Activated CD8-positive, alpha-beta memory T cell treated with anti-CD3 and anti-CD28 coated beads, Interleukin-2, amount 10 ng/mL, durations not matched to agents 7 days and 5 days (primary cell): ENCODE measurements at regions not wholly inside any gene's neighbourhood (a gene's known extent, or its start where the extent isn't known, plus 50 kb on each side); places are given as distances from the start of the nearest gene placed in this dataset.

ENCODE experiments used
- ATAC-seq: fragments of 150-1000 bp; cut with Tn5 transposase; one replicate; pipeline ENCODE4 v1.10.0; 2021; ENCODE audit warnings: moderate library complexity
- CTCF ChIA-PET: fragments of 350-600 bp; sonication (Branson Sonifier 250); formaldehyde crosslinking; loops from one replicate; lab custom pipeline; 2021; ENCODE audit warnings: antibody characterized with exemption; lab: Charles Lee
- DNase-seq: peaks from one replicate; pipeline ENCODE4 v3.0.0-alpha.2; 2020
- H3K27ac Mint-ChIP-seq: one replicate; pipeline ENCODE4 v1.8.0; 2021; ENCODE audit warnings: mild to moderate bottlenecking, mixed read lengths
- H3K27me3 Mint-ChIP-seq: one replicate; pipeline ENCODE4 v1.8.0; 2021; ENCODE audit warnings: mixed read lengths
- H3K36me3 Mint-ChIP-seq: one replicate; pipeline ENCODE4 v1.8.0; 2021; ENCODE audit warnings: mild to moderate bottlenecking, mixed read lengths
- H3K4me1 Mint-ChIP-seq: one replicate; pipeline ENCODE4 v1.8.0; 2021; ENCODE audit warnings: mixed read lengths
- H3K4me3 Mint-ChIP-seq: one replicate; pipeline ENCODE4 v1.8.0; 2021; ENCODE audit warnings: mild to moderate bottlenecking, moderate library complexity, mixed read lengths
- H3K9me3 Mint-ChIP-seq: one replicate; pipeline ENCODE4 v1.8.0; 2022; ENCODE audit warnings: low read depth, mixed read lengths

DNA sequence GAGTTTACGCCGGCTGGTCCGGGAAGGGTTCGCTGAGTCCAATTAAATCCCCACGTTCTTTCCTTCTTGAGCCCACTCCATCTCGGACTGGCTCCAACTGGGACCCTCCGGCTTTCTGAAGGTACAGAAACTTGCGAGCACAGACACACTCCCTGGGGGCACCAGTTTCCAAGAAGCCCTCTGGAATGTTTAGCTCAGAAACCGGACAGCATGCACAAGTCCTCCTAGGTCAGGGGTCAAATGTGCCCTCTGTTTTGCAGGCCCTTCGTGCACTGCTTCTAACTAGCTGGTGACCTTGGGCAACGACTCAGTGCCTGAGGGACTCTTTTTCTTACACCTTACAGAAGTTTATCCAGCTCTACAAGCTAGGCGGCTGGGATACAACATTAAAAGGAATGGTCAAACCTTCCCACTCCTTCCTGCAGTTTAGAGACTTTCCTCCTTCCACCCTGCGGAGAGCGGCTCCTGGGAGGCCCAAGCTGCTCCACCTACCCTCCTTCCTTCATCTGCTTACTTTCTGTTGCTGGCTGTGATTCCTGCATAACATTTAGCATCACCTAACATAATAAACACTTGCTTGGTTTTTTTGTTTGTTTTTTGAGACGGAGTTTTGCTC, 275.5 kb downstream of the BCOR start:
- H3K27ac Mint-ChIP-seq = no peak overlapping the region
- ATAC-seq = no peak
- no peaks in the 10 kb centered on the region for H3K9me3 Mint-ChIP-seq
- CTCF ChIA-PET = no interaction called here
- H3K27me3 Mint-ChIP-seq = peaks cover 5% of the 10 kb centered on the region
- DNase-seq = no peak
- H3K36me3 Mint-ChIP-seq = peaks cover 2% of the 10 kb centered on the region
- no peak overlapping the region for H3K4me3 Mint-ChIP-seq
- H3K4me1 Mint-ChIP-seq = peaks cover 12% of the 10 kb centered on the region

DNA sequence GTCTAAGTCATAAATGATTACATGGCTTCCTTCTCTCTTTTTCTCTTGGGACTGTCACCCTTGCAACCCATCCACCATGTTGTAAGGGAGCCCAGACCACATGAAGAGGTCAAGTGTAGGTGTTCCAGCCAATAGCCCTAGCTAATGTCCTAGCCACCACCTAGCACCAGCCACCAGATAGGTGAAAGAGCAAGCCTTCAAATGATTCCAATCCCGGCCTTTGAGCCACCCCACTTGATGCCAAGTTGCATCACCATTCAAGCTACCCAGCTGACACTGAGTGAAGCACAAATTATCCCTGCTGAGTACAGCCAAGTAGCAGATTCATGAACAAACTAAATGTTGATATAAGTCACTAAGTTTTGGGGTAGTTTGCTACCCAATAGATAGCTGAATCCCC, 274.3 kb downstream of the BCOR start:
- CTCF ChIA-PET = no interaction called here

DNA sequence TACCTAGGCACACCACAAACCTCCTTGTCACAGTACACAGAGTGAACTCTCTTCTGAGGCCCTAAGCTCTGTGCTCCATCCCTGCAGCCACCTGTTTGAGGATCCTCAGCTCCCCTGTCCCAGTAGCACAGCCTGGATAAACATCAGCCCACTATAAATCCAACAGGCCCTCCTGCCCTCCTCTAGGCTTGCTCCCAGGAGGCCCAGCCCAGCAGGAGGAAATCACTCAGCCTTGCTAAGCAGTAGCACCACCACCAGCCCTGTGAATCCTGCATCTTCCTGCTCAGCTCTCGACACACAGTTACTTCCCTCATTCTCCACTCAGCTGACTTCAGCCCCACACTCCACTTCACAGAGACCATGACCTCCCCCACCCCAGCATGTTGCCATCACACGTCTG, 273.9 kb downstream of the BCOR start:
- H3K27me3 Mint-ChIP-seq = peaks cover 5% of the 10 kb centered on the region
- ATAC-seq (no peak), DNase-seq (no peak)
- CTCF ChIA-PET = no interaction called here
- no peak overlapping the region for H3K4me3 Mint-ChIP-seq
- no peak overlapping the region for H3K27ac Mint-ChIP-seq
- H3K9me3 Mint-ChIP-seq = no peaks in the 10 kb centered on the region
- H3K4me1 Mint-ChIP-seq = peaks cover 5% of the 10 kb centered on the region
- H3K36me3 Mint-ChIP-seq = peaks cover 2% of the 10 kb centered on the region

More for the DNA sequence above, 274.3 kb downstream of the BCOR start:
- ATAC-seq (no peak), DNase-seq (no peak)
- H3K27me3 Mint-ChIP-seq = peaks cover 5% of the 10 kb centered on the region
- peaks cover 5% of the 10 kb centered on the region for H3K4me1 Mint-ChIP-seq
- no peak overlapping the region for H3K27ac Mint-ChIP-seq
- no peaks in the 10 kb centered on the region for H3K9me3 Mint-ChIP-seq
- H3K4me3 Mint-ChIP-seq = no peak overlapping the region
- H3K36me3 Mint-ChIP-seq = peaks cover 2% of the 10 kb centered on the region

DNA sequence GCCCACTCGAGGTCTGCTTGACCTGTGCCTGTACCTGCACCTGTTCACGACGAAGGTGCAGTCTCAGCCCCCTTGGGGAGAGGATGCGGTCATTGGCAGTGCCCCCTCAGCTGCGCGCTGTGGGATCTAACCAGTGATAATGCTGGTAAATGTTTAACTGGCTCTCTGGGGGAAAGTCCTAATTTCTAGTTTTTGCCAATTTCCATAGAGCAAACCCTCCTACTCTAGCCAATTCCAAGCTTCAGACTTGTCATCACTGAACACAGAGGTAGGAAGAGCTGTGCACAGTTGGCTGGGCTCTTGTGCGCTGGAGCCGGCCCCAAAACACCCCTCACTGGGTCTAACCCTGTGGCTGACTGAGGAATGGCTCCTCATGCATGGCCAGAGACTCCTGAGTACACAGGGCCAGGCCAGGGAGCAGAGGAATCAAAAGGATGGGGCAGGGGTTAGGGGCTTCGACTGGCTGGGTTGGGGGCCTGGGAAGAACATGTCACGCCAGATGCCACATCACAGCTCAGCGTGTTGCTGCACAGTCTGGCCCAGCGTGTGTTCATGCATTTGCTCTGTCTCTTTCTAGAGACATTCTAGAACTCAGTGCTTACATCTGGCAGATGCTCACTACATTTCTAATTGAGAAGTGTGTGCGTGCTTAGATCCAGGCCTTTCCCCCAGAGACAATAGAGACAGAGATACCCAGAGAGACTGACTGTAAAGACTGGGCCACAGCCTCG, 270.8 kb downstream of the BCOR start:
- H3K27me3 Mint-ChIP-seq = no peaks in the 10 kb centered on the region
- H3K9me3 Mint-ChIP-seq = no peaks in the 10 kb centered on the region
- peaks cover 2% of the 10 kb centered on the region for H3K36me3 Mint-ChIP-seq
- CTCF ChIA-PET = no interaction called here
- no peak overlapping the region for H3K4me3 Mint-ChIP-seq
- DNase-seq = no peak
- no peak overlapping the region for H3K27ac Mint-ChIP-seq
- no peak for ATAC-seq
- H3K4me1 Mint-ChIP-seq = peaks cover 5% of the 10 kb centered on the region

DNA sequence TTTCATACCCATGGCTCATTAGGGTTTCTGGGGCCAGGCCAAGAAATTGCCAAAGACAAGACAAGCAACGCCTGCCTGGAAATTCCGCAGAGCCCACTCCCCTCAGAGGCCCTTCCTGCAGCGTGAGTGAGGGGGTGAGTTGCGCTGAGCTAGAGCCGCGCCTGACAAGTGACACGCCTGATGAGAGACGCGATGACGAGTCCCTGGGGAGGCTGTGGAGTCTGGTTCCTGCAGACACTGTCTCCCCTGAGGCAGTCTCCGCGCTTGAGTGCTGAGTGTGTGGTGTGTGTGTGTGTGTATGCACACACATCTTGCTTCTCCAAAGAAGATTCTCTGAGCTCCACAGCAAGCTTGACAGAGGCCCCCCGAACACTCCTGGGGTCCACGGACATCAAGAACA, 269.8 kb downstream of the BCOR start:
- H3K4me3 Mint-ChIP-seq = no peak overlapping the region
- peaks cover 5% of the 10 kb centered on the region for H3K4me1 Mint-ChIP-seq
- H3K27ac Mint-ChIP-seq = no peak overlapping the region
- H3K9me3 Mint-ChIP-seq = no peaks in the 10 kb centered on the region
- no peak for DNase-seq
- peaks cover 2% of the 10 kb centered on the region for H3K36me3 Mint-ChIP-seq
- CTCF ChIA-PET = no interaction called here
- ATAC-seq = no peak
- no peaks in the 10 kb centered on the region for H3K27me3 Mint-ChIP-seq

DNA sequence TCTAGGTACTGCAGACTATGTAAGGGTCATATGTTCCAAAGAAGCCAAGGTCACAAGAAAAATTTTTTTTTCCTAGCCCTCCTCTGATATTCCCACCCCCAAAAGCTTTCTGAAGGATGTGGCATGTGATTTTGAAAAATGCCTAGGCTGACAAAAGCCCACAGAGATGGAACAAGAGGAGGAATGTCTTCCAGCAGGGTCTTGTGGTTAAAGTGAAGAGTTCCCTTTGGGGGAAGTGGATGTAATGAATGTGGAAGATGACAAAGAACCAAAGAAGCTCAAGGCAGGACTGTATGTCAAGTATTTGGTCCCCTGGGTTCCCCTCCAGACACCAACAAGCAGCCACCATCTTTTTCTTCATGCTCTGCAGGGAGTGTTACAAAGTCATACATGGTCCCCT, 268.8 kb downstream of the BCOR start:
- CTCF ChIA-PET = no interaction called here
- Mint-ChIP-seq H3K4me1 (peaks cover 3% of the 10 kb centered on the region), H3K27ac (no peak overlapping the region), H3K9me3 (no peaks in the 10 kb centered on the region), H3K27me3 (no peaks in the 10 kb centered on the region), H3K4me3 (no peak overlapping the region), H3K36me3 (peaks cover 2% of the 10 kb centered on the region)
- ATAC-seq = no peak
- no peak for DNase-seq

DNA sequence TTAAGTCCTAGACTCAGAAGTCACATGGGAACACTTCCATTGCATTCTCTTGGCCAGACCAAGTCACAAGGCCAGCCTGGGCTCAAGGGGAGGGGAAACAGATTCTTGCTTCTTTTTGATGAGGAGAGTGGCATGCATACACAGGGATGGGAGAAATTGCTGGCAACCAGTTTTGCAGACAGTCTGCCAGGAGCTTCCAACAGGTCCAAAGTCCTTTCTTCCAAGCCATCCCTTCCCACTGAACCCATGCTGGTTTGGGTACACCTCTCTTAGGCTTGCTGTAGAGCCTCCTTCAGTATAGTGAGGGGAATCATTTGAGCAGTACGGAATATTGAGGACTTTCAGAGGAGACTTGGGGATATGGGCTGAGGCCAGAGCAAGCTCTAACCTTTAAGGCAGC, 267.8 kb downstream of the BCOR start:
- no peaks in the 10 kb centered on the region for H3K36me3 Mint-ChIP-seq
- no peak for ATAC-seq
- H3K4me1 Mint-ChIP-seq = peaks cover 8% of the 10 kb centered on the region
- no peak for DNase-seq
- no peak overlapping the region for H3K4me3 Mint-ChIP-seq
- H3K27ac Mint-ChIP-seq = no peak overlapping the region
- H3K27me3 Mint-ChIP-seq = no peaks in the 10 kb centered on the region
- no peaks in the 10 kb centered on the region for H3K9me3 Mint-ChIP-seq
- CTCF ChIA-PET = no interaction called here

DNA sequence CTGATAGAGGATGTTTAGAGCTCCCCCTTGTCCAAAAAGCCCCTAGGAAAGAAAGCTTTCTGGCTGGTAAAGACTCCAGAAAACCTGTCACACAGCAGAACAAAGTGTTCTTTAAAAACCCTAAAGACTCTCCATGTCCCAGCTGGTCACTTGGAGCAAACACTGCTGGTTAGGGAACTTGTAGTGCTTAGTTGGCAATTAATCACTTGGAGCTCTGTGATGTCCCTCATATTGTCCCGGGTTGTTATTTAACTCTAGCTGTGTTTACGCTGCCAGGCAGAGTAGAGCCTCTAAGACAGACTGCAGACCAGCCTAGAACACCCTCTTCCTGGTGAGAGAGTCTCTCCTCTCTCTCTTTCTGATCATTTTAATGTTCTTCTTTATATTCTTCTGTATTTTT, 267.3 kb downstream of the BCOR start:
- DNase-seq = no peak
- Mint-ChIP-seq H3K4me3 (no peak overlapping the region), H3K36me3 (no peaks in the 10 kb centered on the region), H3K27me3 (no peaks in the 10 kb centered on the region), H3K9me3 (no peaks in the 10 kb centered on the region), H3K27ac (no peak overlapping the region), H3K4me1 (peaks cover 11% of the 10 kb centered on the region)
- no peak for ATAC-seq
- CTCF ChIA-PET = no interaction called here

DNA sequence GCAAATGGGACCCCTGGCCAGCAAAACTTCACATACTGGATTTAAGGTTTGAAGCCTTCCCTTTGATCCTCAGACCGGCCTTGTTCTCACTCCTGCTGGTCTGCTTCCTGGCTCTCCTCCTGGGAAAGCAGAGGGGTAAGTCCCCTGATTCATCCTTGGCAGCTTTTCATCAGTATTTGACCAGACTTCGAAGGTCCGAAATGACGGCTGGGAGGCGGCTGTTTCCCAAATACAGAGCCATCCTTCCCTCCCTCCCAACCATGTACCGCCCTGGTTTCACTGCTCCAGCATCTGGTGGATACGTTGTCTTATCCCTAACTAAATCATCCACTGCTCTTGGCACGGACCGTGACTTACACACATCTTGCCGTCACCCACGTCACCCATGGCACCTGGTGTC, 265.5 kb downstream of the BCOR start:
- DNase-seq = no peak
- H3K4me3 Mint-ChIP-seq = no peak overlapping the region
- CTCF ChIA-PET = no interaction called here

DNA sequence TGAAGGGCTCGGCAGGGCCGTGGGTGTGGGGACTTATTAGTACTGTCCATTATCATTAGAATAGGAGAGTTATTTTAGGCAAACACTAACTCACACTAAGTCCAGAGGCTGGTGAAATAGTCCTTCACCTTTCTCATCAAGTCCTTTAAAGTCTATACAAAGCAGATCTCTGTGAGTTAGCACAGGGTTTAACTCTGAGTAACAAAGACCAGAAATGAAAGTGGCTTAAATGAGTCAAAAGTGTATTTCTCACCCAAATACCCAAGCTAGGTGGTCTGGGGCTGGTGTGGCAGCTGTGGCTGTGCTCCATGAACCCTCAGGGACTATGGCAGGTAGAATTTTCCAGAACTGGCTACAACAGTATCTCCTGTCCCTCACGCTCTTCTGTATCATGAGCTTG, 263.2 kb downstream of the BCOR start:
- ATAC-seq = peak; percentile 20
- DNase-seq = no peak
- CTCF ChIA-PET = no interaction called here
- H3K4me3 Mint-ChIP-seq = no peak overlapping the region
- H3K4me1 Mint-ChIP-seq = peaks cover 11% of the 10 kb centered on the region
- H3K27me3 Mint-ChIP-seq = no peaks in the 10 kb centered on the region
- no peak overlapping the region for H3K27ac Mint-ChIP-seq
- no peaks in the 10 kb centered on the region for H3K36me3 Mint-ChIP-seq
- H3K9me3 Mint-ChIP-seq = no peaks in the 10 kb centered on the region

More for the DNA sequence above, 265.5 kb downstream of the BCOR start:
- no peaks in the 10 kb centered on the region for H3K27me3 Mint-ChIP-seq
- H3K36me3 Mint-ChIP-seq = no peaks in the 10 kb centered on the region
- H3K27ac Mint-ChIP-seq = no peak overlapping the region
- ATAC-seq = no peak
- H3K4me1 Mint-ChIP-seq = peaks cover 11% of the 10 kb centered on the region
- no peaks in the 10 kb centered on the region for H3K9me3 Mint-ChIP-seq

DNA sequence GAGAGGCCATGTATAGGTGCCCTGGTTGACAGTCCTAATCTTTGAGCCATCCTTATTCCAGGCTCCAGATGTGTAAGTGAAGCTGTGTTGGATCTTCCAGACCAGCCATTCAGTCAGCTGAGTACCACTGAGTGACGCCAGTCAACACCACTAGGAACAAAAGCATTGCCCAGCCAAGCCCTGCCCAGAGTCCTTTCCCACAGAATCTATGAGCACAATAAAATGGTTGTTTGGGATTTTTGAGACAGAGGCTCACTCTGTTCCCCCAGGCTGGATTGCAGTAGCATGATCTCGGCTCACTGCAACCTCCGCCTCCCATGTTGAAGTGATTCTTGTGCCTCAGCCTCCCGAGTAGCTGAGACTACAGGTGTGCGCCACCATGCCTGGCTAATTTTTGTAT, 262.5 kb downstream of the BCOR start:
- H3K36me3 Mint-ChIP-seq = no peaks in the 10 kb centered on the region
- no peak overlapping the region for H3K27ac Mint-ChIP-seq
- ATAC-seq = no peak
- H3K4me3 Mint-ChIP-seq = no peak overlapping the region
- H3K9me3 Mint-ChIP-seq = no peaks in the 10 kb centered on the region
- no peak for DNase-seq
- H3K4me1 Mint-ChIP-seq = peaks cover 11% of the 10 kb centered on the region
- H3K27me3 Mint-ChIP-seq = no peaks in the 10 kb centered on the region
- CTCF ChIA-PET = interaction anchor here (1.7 kb wide), 1 partner anchor 15 kb away, joined by 3 read pairs; no protein-coding TSS in a partner anchor

DNA sequence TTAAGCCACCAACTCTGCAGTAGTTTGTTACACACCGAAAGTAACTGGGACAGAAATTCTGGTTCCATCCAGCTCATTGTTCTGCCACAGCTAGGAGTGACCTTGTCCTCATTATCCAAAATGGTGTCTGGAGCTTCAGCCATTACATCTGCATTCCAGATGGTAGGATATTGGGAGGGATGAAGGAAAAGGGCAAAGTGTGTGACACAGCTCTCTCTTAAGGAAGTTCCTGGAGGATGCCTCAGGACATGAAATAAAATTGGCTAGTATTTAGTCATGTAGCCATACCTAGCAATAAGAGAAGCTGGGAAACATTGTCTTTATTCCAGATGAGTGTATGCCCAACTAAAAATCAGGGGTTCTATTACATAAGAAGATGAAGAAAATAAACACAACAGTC, 262.0 kb downstream of the BCOR start:
- CTCF ChIA-PET = interaction anchor here (1.7 kb wide), 1 partner anchor 15 kb away, joined by 3 read pairs; no protein-coding TSS in a partner anchor
- Mint-ChIP-seq H3K27me3 (no peaks in the 10 kb centered on the region), H3K9me3 (no peaks in the 10 kb centered on the region), H3K27ac (no peak overlapping the region), H3K36me3 (no peaks in the 10 kb centered on the region), H3K4me1 (peaks cover 11% of the 10 kb centered on the region), H3K4me3 (no peak overlapping the region)
- DNase-seq (no peak), ATAC-seq (no peak)

DNA sequence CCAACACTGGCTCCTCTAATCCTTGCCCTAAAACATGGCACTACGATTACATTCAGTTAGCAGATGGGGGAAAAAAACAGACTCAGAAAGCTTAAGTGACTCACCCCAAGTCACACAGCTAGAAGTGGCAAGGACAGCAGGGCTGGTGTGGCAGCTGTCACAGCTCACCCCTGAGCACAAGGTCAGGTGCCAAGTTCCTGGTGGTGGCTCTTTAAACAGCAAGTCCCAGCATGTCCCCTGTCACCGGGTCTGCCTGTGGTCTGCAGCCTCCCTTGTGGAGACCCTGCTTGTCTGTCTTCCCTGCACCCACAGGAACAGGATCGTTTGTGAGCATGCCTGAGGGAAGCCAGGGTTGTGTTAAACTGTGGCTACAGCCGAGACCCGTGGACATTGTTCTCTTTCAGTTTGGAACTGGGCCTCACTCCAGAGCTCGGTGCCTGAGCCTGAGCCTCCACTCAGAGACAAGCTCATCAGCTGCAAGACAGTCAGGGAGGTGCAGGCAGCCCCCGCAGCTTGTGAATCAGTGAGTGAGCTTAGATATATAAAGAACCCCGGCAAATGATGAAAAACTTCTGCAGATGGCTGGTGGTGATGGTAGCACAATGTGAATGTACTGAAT, 260.8 kb downstream of the BCOR start:
- Mint-ChIP-seq H3K4me3 (no peak overlapping the region), H3K9me3 (no peaks in the 10 kb centered on the region), H3K36me3 (no peaks in the 10 kb centered on the region), H3K27ac (no peak overlapping the region), H3K27me3 (no peaks in the 10 kb centered on the region), H3K4me1 (peaks cover 11% of the 10 kb centered on the region)
- CTCF ChIA-PET = interaction anchor here (1.7 kb wide), 1 partner anchor 14 kb away, joined by 3 read pairs; no protein-coding TSS in a partner anchor
- no peak for ATAC-seq
- no peak for DNase-seq

DNA sequence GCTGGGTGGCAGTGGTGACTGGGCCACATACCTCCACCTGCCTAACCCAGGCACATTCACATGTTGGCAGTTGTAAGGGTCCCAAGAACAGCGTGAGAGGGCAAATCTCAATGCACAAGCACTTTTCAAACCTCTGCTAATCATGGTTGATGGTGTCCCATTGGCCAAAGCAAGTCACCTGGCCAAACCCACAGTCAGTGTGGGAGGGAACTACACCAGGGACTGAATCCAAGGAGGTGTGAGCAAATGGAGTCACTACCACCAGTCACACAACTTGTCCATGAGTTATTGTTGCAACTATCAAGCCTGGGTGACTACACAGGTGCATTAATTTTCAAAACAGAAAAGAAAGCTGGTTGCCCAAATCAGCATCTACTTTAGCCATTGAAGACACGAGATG, 260.1 kb downstream of the BCOR start:
- Mint-ChIP-seq H3K27me3 (no peaks in the 10 kb centered on the region), H3K27ac (no peak overlapping the region), H3K36me3 (no peaks in the 10 kb centered on the region), H3K4me3 (no peak overlapping the region), H3K4me1 (peaks cover 11% of the 10 kb centered on the region), H3K9me3 (no peaks in the 10 kb centered on the region)
- no peak for DNase-seq
- no peak for ATAC-seq
- CTCF ChIA-PET = no interaction called here
